BLaER1 treated with 17β-estradiol and CSF1 and Interleukin-3, amounts not matched to agents 10 nM and 100 nM (cell line): ENCODE measurements at regions not wholly inside any gene's neighbourhood (a gene's known extent, or its start where the extent isn't known, plus 50 kb on each side); places are given as distances from the start of the nearest gene placed in this dataset.

Source experiments
- H3K27ac ChIP-seq, 11 experiments: shearing (Covaris generic); formaldehyde crosslinking; 2 replicates each; pipeline ENCODE4 v1.8.1; 2022
- H3K27me3 ChIP-seq, 11 experiments: shearing (Covaris generic); formaldehyde crosslinking; 2 replicates each; pipeline ENCODE4 v1.8.1; 2022
- H3K36me3 ChIP-seq, 11 experiments: shearing (Covaris generic); formaldehyde crosslinking; 2 replicates each; pipeline ENCODE4 v1.8.1; 2022
- H3K4me1 ChIP-seq, 10 experiments: shearing (Covaris generic); formaldehyde crosslinking; 2 replicates each; pipeline ENCODE4 v1.8.1; 2022
- H3K4me2 ChIP-seq, 11 experiments: shearing (Covaris generic); formaldehyde crosslinking; 2 replicates each; pipeline ENCODE4 v1.8.1; 2022
- H3K4me3 ChIP-seq, 10 experiments: shearing (Covaris generic); formaldehyde crosslinking; 2 replicates each; pipeline ENCODE4 v1.8.1; 2022
- H3K9ac ChIP-seq, 11 experiments: shearing (Covaris generic); formaldehyde crosslinking; 2 replicates each; pipeline ENCODE4 v1.8.1; 2022
- H3K9me3 ChIP-seq, 11 experiments: shearing (Covaris generic); formaldehyde crosslinking; replicated peaks in 1 of 11; 2 replicates each; pipeline ENCODE4 v1.8.1; 2022
- H4K20me1 ChIP-seq, 11 experiments: shearing (Covaris generic); formaldehyde crosslinking; 2 replicates each; pipeline ENCODE4 v1.8.1; 2022
- Cebpa-rat ChIP-seq, 11 experiments: shearing (Covaris generic); IDR thresholded peaks; 2 replicates each; pipeline ENCODE4 v1.8.1; 2022

DNA sequence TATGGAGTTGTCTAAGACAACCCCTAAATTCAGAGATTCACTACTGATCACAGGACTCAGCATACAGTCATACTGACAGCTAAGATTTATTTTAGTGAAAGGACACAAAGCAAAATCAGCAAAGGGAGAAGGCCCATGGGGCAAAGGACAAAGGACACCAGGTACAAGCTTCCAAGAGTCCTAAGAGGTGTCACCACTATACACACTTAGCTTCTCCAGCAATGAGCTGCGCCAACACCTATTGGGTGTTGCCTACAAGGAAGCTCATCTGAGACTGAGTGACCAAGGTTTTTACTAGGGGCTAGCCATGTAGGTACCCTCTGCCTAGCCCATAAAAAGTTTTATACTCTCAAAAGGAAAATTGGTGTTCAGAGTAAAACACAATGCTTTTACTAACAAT, 55.4 kb upstream of the PABPC1L2A start:
- H3K9ac ChIP-seq = no peak overlapping the region

DNA sequence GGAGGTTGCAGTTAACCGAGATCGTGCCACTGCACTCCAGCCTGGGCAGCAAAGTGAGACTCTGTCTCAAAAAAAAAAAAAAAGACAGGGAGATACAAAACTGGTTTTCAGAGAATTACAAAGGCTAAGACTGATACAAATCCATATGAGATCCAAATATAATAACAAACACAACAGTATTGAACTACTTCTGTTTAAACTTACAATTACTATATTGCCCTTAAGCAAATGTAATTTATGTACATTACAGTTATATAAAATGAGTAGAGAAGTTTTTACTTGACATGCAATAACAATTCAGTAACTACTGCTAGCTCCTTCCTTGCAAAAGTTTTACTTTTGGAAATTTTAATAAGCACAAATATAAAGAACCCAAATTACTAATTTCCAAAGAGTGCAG, 52.6 kb upstream of the PABPC1L2A start:
- TF ChIP-seq Cebpa-rat (IDR thresholded peaks at IDR 0.05) = no peak
- no peak overlapping the region for H3K9ac ChIP-seq
- no peak overlapping the region for H3K4me3 ChIP-seq
- H3K4me2 ChIP-seq = no peak overlapping the region
- H3K36me3 ChIP-seq = no peaks in the 10 kb centered on the region
- no peaks in the 10 kb centered on the region for H4K20me1 ChIP-seq
- peaks cover 34 to 88% (median 76%) of the 10 kb centered on the region in 11 experiments for H3K27me3 ChIP-seq
- peaks cover 0 to 6% (median 0%) of the 10 kb centered on the region in 11 experiments; a peak in 1 of 22 replicates for H3K9me3 ChIP-seq
- no peaks in the 10 kb centered on the region for H3K4me1 ChIP-seq
- H3K27ac ChIP-seq = no peak overlapping the region

More for the DNA sequence above, 55.4 kb upstream of the PABPC1L2A start:
- Histone ChIP-seq H3K4me3 (no peak overlapping the region), H4K20me1 (no peaks in the 10 kb centered on the region), H3K27ac (no peak overlapping the region), H3K36me3 (no peaks in the 10 kb centered on the region), H3K4me2 (no peak overlapping the region), H3K27me3 (peaks cover 39 to 91% (median 81%) of the 10 kb centered on the region in 11 experiments), H3K9me3 (no peaks in the 10 kb centered on the region; a peak in 1 of 22 replicates), H3K4me1 (no peaks in the 10 kb centered on the region)
- TF ChIP-seq Cebpa-rat (IDR thresholded peaks at IDR 0.05) = no peak

DNA sequence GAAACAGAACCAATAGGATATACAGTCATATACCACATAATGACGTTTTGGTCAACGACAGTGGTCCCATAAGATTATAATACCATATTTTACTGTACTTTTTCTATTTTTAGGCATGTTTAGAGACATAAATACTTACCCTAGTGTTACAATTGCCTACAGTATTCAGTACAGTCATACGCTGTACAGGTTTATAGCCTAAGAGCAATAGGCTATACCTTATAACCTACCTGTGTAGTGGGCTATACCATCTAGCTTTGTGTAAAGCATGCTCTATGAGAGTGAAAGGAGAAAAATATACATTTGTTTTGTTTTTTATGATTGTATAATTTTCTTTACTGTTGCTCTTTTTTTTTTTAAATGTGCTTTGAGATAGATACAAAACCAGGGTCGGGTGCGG, 52.0 kb upstream of the PABPC1L2A start:
- H4K20me1 ChIP-seq = no peaks in the 10 kb centered on the region
- no peak overlapping the region for H3K4me3 ChIP-seq
- no peaks in the 10 kb centered on the region for H3K36me3 ChIP-seq
- H3K9ac ChIP-seq = no peak overlapping the region
- no peaks in the 10 kb centered on the region for H3K4me1 ChIP-seq
- no peak overlapping the region for H3K27ac ChIP-seq
- TF ChIP-seq Cebpa-rat (IDR thresholded peaks at IDR 0.05) = no peak
- H3K4me2 ChIP-seq = no peak overlapping the region
- peaks cover 0 to 6% (median 0%) of the 10 kb centered on the region in 11 experiments; a peak in 1 of 22 replicates for H3K9me3 ChIP-seq
- peaks cover 30 to 88% (median 74%) of the 10 kb centered on the region in 11 experiments for H3K27me3 ChIP-seq
